ENCODE measurements at regions not wholly inside any gene's neighbourhood (a gene's known extent, or its start where the extent isn't known, plus 50 kb on each side); places are given as distances from the start of the nearest gene placed in this dataset.

DNA sequence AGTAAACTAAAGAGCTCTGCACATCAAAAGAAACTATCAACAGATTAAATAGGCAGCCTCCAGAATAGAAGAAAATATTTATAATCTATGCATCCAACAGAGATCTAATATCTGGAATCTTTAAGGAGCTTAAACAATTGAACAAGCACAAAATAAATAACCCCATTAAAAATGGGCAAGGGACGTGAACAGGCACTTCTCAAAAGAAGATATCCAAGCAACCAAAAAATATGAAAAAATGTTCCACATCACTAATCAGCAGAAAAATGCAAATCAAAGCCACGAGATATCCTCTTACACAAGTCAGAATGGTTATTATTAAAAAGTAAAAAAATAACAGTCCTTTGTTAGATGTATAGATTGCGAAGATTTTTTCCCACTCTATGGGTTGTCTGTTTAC lies 109.1 kb upstream of the TRPC7 start:
- CTCF ChIA-PET, result no interaction called here

More for the DNA sequence above, 109.1 kb upstream of the TRPC7 start:
- H3K27ac ChIP-seq (ENCODE audit: insufficient read depth, low read length), result no peak overlapping the region
- H2AK9ac ChIP-seq (replicated peaks; ENCODE audit: low read depth, low read length, poor library complexity), result no peak overlapping the region
- H3K9me1 ChIP-seq (ENCODE audit: insufficient read depth, low read length), result no peaks in the 10 kb centered on the region
- no peak overlapping the region for H3K9ac ChIP-seq (ENCODE audit: low read depth, low read length)
- no peak overlapping the region for H2AK5ac ChIP-seq (ENCODE audit: low read depth, low read length)
- H2BK20ac ChIP-seq (ENCODE audit: low read depth, low read length), result no peak overlapping the region
- H3K36me3 ChIP-seq (ENCODE audit: control insufficient read depth, insufficient read depth, low read length), result no peaks in the 10 kb centered on the region
- no peak overlapping the region for H4K8ac ChIP-seq (ENCODE audit: low read depth in 2 of 2, low read length in 2 of 2)
- H2AFZ ChIP-seq (replicated peaks; ENCODE audit: low read length, poor library complexity), result no peak overlapping the region
- H2BK120ac ChIP-seq (ENCODE audit: low read depth, low read length), result no peak overlapping the region
- BruUV-seq (replicated peaks), result no TSS peak
- no peaks in the 10 kb centered on the region for H3K4me1 ChIP-seq (ENCODE audit: control insufficient read depth, insufficient read depth, low read length)
- no peak overlapping the region for H3K14ac ChIP-seq (replicated peaks; ENCODE audit: low read depth, low read length)
- H3K27me3 ChIP-seq (ENCODE audit: control insufficient read depth, insufficient read depth, low read length), result no peaks in the 10 kb centered on the region
- H3K18ac ChIP-seq (ENCODE audit: low read depth, low read length), result no peak overlapping the region
- no peak overlapping the region for H2BK5ac ChIP-seq (ENCODE audit: low read depth, low read length, poor library complexity, severe bottlenecking)
- WGBS, 2 experiments (ENCODE audit: extremely low coverage in 2 of 2, insufficient read length in 1 of 2), result no CpG with 5 or more reads among the region's 3 CpGs
- TF ChIP-seq CHD1 (IDR thresholded peaks at IDR 0.05; ENCODE audit: low read depth, low read length) (no peak), BHLHE40 (IDR thresholded peaks at IDR 0.05; ENCODE audit: low read depth, low read length) (no peak)
- H3K9me3 ChIP-seq (ENCODE audit: control insufficient read depth, insufficient read depth, low read length), result no peaks in the 10 kb centered on the region
- no peak overlapping the region for H3K4ac ChIP-seq (ENCODE audit: low read depth, low read length)
- no peak overlapping the region for H3K23ac ChIP-seq (ENCODE audit: low read depth, low read length)
- H3K4me3 ChIP-seq (ENCODE audit: insufficient read depth, low read depth, low read length), result no peak overlapping the region
- dilution Hi-C loops (cut with HindIII; ENCODE audit: low sequenced_read_pairs, unreplicated experiment) (no loop called here), in situ Hi-C loops (cut with MboI; ENCODE audit: low sequenced_read_pairs) (no loop called here), intact Hi-C loops (cut with micrococcal nuclease) (no loop called here)
- H4K91ac ChIP-seq (ENCODE audit: insufficient read depth, low read depth, low read length), result no peak overlapping the region
- H2BK15ac ChIP-seq (ENCODE audit: low read depth, low read length), result no peak overlapping the region
- H4K5ac ChIP-seq (ENCODE audit: low read depth, low read length), result no peak overlapping the region
- ATAC-seq (ENCODE audit: low read depth) (no peak), DNase-seq (no peak)
- H4K20me1 ChIP-seq (ENCODE audit: insufficient read depth, low read length), result no peaks in the 10 kb centered on the region
- POLR2A ChIA-PET (ENCODE audit: unreplicated experiment), result no interaction called here
- H3K79me1 ChIP-seq (ENCODE audit: low read depth in 1 of 2, low read length in 2 of 2), result no peaks in the 10 kb centered on the region
- H3K4me2 ChIP-seq (ENCODE audit: low read depth, low read length), result no peak overlapping the region
- no peak overlapping the region for H3K56ac ChIP-seq (ENCODE audit: extremely low read depth, insufficient read depth, low read length)

Data from IMR-90 (cell line).